KG1 (cell line): ENCODE measurements at regions not wholly inside any gene's neighbourhood (a gene's known extent, or its start where the extent isn't known, plus 50 kb on each side); places are given as distances from the start of the nearest gene placed in this dataset.

Source experiments
- DNase-seq: peaks from one replicate; lab custom pipeline; 2025; lab: John Stamatoyannopoulos, UW

DNA sequence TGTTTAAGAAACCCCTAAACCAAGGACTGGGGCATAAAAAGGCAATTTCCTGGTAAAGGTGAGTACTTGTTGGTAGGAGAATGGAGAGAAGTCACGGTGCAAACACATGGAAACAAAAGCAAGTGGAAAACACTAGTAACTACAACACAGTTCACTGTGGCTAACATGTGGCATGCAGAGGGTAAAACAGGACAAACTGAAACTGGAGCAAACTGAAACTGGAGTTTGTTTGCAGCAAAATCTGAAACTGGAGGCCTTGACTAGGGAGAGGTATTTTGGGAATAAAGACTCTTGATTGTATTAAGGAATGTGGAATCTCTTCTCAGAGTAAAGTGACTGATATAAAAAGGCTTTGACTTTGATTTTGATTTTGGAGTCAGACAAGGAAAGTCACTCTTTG is 376.3 kb upstream of the PRMT6 start:
- DNase-seq, result no peak

- no peak for DNase-seq
Measured at GRCh38 chr1:106680776-106681344, 375.6 kb upstream of the PRMT6 start.

GRCh38 chr1:106681939-106682522 is 374.4 kb upstream of the PRMT6 start:
- DNase-seq, result no peak

GRCh38 chr1:106688446-106688845 is 368.0 kb upstream of the PRMT6 start:
- DNase-seq, result no peak

GRCh38 chr1:106698660-106699059 is 357.8 kb upstream of the PRMT6 start:
- DNase-seq, result no peak

GRCh38 chr1:106699433-106699832 is 357.0 kb upstream of the PRMT6 start:
- DNase-seq, result no peak

DNA sequence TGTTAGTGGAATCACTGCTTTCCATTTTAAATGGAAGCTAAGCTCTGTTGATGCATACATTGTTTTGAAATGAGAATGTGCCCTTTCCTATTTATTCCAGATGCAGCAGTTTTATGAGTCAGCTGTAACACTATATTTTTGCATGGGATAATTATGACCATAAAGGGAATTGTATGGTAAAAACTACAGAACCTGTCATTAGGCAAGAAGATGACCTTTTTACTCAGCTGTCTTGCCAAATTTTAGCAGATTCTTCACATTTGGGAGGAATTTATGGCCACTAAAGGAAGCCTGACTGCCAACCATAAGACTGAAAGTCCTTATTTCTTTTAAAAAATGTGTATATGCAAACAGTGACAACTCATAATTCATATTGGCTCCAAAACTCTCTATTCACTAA is 356.3 kb upstream of the PRMT6 start:
- DNase-seq, result no peak

- no peak for DNase-seq
Measured at GRCh38 chr1:106705971-106706370, 350.5 kb upstream of the PRMT6 start.

DNA sequence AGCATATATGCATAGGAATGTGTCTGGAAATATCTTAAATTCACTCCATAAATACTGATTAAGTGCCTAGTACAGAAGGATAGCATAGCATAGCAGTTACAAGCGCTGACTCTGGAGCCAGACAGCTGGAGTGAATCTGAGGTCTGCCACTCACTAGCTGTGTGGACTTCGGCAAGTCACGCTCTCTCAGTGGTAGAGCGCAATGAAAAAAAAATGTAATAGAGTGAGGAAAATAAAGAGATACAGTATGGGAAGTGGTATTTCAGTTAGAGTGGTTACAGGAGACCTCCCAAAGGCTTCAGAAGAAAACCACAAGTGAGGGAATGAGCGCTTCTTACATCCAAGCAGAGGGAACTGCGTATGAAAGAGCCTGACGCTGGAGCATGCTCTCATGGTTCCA is 338.9 kb upstream of the PRMT6 start:
- DNase-seq, result no peak

DNA sequence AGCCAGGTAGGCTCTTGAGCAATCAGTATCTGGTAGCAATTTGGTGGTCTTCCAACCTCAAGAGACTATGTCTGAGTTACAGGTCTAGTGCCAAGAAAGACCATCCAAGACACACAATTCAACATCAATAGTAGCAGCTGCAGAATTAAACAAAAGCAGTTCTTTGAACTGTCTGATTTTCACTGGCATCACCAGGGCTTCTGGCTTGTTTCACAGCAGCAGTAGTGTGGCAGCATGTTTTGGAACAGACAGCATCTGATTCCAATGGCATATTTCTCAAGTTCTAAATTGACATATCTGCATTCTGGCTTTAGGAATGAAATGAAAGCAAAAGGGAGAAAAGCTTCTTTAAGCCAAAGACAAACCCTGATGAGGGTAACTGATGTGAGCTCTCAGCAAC is 334.7 kb upstream of the PRMT6 start:
- DNase-seq, result no peak

DNA sequence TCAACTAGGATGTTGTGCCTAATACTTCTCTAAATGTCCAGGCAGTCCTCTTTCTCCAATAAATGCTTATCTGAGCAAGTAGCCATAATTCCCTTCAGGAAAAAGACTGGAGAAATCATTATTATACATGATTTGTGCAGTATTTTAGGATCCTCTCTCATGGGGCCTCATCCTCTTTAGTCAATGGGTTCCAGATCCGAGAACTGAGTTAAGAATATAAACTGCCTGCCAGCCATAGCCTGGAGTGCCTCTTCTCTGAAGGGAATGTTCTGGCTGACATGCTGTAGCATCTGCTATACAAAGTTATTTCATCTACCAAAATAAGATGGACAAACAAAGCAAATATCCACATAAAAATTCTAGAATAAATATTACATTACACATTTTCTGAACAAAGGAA is 334.0 kb upstream of the PRMT6 start:
- DNase-seq, result no peak

GRCh38 chr1:106727171-106727570 is 329.3 kb upstream of the PRMT6 start:
- DNase-seq, result no peak

GRCh38 chr1:106746448-106747085 is 309.9 kb upstream of the PRMT6 start:
- DNase-seq, result no peak

GRCh38 chr1:106747232-106747631 is 309.2 kb upstream of the PRMT6 start:
- DNase-seq, result no peak

- DNase-seq, result no peak
Measured at GRCh38 chr1:106747791-106748190, 308.7 kb upstream of the PRMT6 start.

DNA sequence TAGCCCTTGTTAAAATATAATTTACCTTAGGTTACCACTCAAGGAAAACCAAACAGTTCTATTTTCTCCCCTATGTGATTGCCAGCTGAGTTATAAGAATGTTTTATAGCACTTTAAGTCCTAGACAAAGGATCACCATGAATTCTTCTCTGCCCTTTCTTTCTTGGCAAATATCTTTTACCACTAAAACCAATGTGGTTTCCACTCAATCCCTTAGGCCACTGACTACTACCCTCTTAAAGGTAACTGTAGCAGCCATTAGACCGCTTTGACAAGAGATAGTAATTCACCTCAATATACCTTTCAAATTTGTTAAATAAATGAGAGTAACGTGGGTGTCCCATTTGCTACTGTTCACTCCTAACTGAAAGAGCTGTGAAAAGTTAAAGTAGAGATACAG is 307.9 kb upstream of the PRMT6 start:
- DNase-seq, result no peak

DNA sequence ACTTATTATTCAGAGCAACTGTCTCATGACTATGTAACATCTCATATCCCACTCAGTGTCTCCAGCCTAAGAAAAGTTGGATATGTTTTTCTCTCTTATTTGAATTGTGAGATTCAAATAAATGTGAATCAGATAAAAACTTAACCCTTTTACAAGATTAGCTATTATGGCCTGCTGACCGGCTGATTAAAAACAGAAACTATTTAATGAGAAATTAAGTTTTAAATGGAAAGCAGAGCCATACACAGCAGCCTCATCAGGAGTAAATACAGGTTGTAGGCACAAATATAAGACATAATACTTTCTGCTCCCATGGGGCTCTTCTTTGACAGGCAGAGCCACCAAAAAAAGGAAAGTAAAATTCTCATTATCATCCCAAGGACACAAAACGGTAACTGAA is 307.0 kb upstream of the PRMT6 start:
- DNase-seq, result no peak

DNA sequence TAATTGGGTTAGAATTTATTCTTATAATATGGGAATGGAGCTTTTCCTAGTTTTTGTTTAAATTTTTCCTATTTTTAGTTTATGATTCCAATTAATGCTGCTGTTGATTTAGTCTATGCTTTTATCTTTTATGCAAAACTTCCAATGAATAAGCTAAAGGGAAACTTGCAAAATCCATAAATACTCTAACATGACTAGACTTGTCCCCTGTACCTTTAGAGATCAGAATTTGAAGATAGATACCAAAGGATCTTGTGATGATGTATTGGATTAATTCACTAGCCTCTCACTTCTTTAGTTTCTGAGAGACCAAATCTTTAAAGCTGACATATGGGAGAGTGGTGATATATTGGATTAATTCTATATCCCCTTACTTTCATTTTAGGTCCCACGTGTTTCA is 306.6 kb upstream of the PRMT6 start:
- no peak for DNase-seq

DNA sequence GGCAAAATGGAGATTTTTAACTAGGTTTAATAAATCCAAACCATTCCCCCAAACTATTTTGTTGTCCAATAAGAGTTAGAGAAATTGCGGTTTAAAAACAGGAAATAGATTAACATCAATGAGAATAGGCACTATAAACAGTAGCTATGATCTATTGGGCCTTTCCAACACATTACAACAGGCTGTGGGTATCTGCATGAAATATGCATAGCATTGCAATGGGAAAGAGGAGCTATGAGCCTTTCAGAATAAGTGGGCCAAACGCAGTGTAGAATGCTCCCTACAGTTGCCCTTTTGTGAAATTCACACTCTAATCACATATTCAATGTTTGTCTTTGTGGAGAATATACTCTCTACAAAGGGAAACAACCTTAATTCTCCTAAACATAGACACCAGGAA is 305.5 kb upstream of the PRMT6 start:
- no peak for DNase-seq

DNA sequence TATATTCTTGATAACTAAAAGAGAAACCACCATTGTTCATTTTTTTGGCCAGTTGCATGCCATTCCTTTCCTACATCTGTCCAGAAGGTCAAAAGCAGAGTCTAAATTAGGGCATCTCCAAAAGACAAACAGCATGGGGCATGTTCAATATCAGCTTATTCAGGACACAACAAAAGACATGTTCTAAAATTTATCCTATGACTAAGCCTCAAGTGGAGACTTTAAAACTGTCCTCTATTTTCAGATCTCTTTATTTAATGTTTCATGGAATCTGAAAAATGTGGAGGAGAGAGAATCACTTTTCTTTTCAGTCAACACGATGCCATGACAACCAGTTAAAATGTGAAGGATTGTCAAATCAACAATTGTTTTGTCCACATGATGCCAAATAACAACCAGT is 303.4 kb upstream of the PRMT6 start:
- DNase-seq, result no peak

- no peak for DNase-seq
Measured at GRCh38 chr1:106754957-106755356, 301.5 kb upstream of the PRMT6 start.

DNA sequence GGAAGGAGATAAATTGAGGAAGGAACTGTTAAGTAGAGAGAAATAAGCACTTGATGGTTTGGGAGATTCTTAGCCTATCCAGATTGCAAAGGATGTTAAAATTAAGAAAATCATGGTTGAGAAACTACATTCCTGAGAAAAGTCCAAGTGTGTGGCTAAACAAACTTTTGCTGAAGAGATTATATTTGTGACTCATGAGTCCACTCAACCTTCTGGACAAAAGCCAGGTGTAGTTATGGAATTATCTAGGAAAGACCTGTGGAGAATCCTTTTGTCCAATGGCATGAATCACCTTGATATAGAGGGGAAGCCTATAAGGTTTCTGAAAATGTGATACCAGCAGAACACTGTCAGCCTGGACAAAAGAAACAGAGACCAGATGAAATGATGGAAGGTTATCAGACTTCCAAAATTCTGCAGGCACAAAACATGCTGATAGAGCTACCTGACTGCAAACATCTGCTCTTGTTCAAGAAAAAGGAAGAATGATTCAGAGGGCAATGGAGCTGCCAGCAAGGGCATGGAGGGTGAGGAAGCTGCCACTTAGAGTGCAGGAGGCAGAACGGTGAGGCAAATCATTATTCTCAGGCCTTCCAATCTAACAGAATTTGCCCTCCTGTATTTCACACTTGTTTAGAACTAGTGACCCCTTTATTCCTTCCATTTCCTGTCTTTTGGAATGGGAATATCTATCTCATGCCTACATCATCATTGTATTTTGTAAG is 300.6 kb upstream of the PRMT6 start:
- DNase-seq, result no peak

DNA sequence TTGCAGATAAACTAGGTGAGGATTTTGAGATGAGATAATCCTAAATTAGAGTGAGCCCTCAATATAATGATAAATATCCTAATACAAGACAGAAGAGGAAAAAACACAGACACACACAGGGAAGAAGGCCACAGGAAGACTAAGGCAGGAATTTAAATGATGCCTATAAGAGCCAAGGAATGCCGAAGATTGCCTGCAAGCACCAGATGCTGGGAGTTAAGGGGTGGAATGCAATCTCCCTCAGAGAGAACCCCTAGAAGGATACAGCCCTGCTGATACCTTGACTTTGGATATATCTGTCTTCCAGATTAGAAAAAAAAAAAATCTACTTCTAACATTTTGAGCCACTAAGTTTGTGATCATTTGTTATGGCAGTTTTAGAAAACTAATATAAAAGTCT is 299.7 kb upstream of the PRMT6 start:
- DNase-seq, result no peak
